GM21717 (cell line): ENCODE measurements at regions not wholly inside any gene's neighbourhood (a gene's known extent, or its start where the extent isn't known, plus 50 kb on each side); places are given as distances from the start of the nearest gene placed in this dataset.
"Not testable (repeated sequence)": the region's sequence is repeated elsewhere in the genome, so short reads cannot be mapped to it uniquely, and the experiment has no call there.

Experiments used
- ATAC-seq: cut with Tn5 transposase; IDR thresholded peaks from one replicate; pipeline ENCODE4 v1.9.1; 2021; ENCODE audit warnings: mild to moderate bottlenecking, moderate library complexity; ENCODE audit not compliant: unreplicated experiment

- ATAC-seq: no peak
Measured at GRCh38 chr12:75630091-75630490, 118.7 kb upstream of the KRR1 start.

GRCh38 chr12:75628916-75629315 is 117.5 kb upstream of the KRR1 start:
- no peak for ATAC-seq

GRCh38 chr12:75628511-75628910 is 117.1 kb upstream of the KRR1 start:
- ATAC-seq: no peak

- ATAC-seq: no peak
Measured at GRCh38 chr12:75623631-75624154, 112.3 kb upstream of the KRR1 start.

GRCh38 chr12:75622492-75622891 is 111.1 kb upstream of the KRR1 start:
- no peak for ATAC-seq

- not testable (repeated sequence) for ATAC-seq
Measured at GRCh38 chr12:75614396-75614795, 103.0 kb upstream of the KRR1 start.

- ATAC-seq: no peak
Measured at GRCh38 chr12:75613981-75614380, 102.6 kb upstream of the KRR1 start.

GRCh38 chr12:75611041-75611440 is 99.6 kb upstream of the KRR1 start:
- no peak for ATAC-seq

GRCh38 chr12:75606956-75607355 is 95.5 kb upstream of the KRR1 start:
- no peak for ATAC-seq

GRCh38 chr12:75606151-75606550 is 94.7 kb upstream of the KRR1 start:
- no peak for ATAC-seq

- no peak for ATAC-seq
Measured at GRCh38 chr12:75603475-75603874, 92.1 kb upstream of the KRR1 start.

- no peak for ATAC-seq
Measured at GRCh38 chr12:75602106-75602505, 90.7 kb upstream of the KRR1 start.

- ATAC-seq: no peak
Measured at GRCh38 chr12:75600146-75600545, 88.7 kb upstream of the KRR1 start.

GRCh38 chr12:75599061-75599460 is 87.7 kb upstream of the KRR1 start:
- ATAC-seq: no peak

- ATAC-seq: no peak
Measured at GRCh38 chr12:75596406-75596805, 85.0 kb upstream of the KRR1 start.

- ATAC-seq: no peak
Measured at GRCh38 chr12:75592638-75593335, 81.4 kb upstream of the KRR1 start.

GRCh38 chr12:75592086-75592485 is 80.7 kb upstream of the KRR1 start:
- no peak for ATAC-seq

GRCh38 chr12:75591628-75592027 is 80.2 kb upstream of the KRR1 start:
- ATAC-seq: no peak

GRCh38 chr12:75589801-75590200 is 78.4 kb upstream of the KRR1 start:
- no peak for ATAC-seq

GRCh38 chr12:75587340-75588106 is 76.1 kb upstream of the KRR1 start:
- no peak for ATAC-seq

- ATAC-seq: no peak
Measured at GRCh38 chr12:75585330-75585729, 73.9 kb upstream of the KRR1 start.

- ATAC-seq: no peak
Measured at GRCh38 chr12:75583355-75583754, 71.9 kb upstream of the KRR1 start.
